OCI-LY1 (cell line): ENCODE measurements at regions not wholly inside any gene's neighbourhood (a gene's known extent, or its start where the extent isn't known, plus 50 kb on each side); places are given as distances from the start of the nearest gene placed in this dataset.

ENCODE experiments used
- H2AFZ ChIP-seq: fragments of 200-600 bp; sonication (generic), shearing (Covaris generic); 2 replicates; pipeline ENCODE4 v1.6.0; 2014; ENCODE audit warnings: antibody characterized with exemption, mild to moderate bottlenecking, low read length
- H3F3A ChIP-seq: fragments of 200-600 bp; sonication (generic), shearing (Covaris generic); 2 replicates; pipeline ENCODE4 v1.6.0; 2014; ENCODE audit warnings: mild to moderate bottlenecking, antibody characterized with exemption, low read length, moderate library complexity; ENCODE audit not compliant: insufficient read depth
- H3K27ac ChIP-seq: fragments of 200-600 bp; sonication (generic); 2 replicates; pipeline ENCODE4 v1.5.1; 2014; ENCODE audit warnings: low read length, mixed run types, mild to moderate bottlenecking, low read depth; ENCODE audit not compliant: poor library complexity, severe bottlenecking
- H3K27me3 ChIP-seq: fragments of 200-600 bp; sonication (generic); 2 replicates; pipeline ENCODE4 v1.6.0; 2014; ENCODE audit warnings: antibody characterized with exemption, mild to moderate bottlenecking, low read length, moderate library complexity; ENCODE audit not compliant: insufficient read depth
- H3K36me3 ChIP-seq: fragments of 200-600 bp; sonication (generic); 2 replicates; pipeline ENCODE4 v1.6.1; 2014; ENCODE audit warnings: mild to moderate bottlenecking, antibody characterized with exemption, low read length, moderate library complexity, mixed read lengths; ENCODE audit not compliant: insufficient read depth
- H3K4me1 ChIP-seq: fragments of 200-600 bp; sonication (generic); 2 replicates; pipeline ENCODE4 v1.5.1; 2014; ENCODE audit warnings: mild to moderate bottlenecking, low read length, moderate library complexity; ENCODE audit not compliant: insufficient read depth, severe bottlenecking
- H3K4me2 ChIP-seq: fragments of 200-600 bp; sonication (generic), shearing (Covaris generic); 2 replicates; pipeline ENCODE4 v1.6.1; 2014; ENCODE audit warnings: low read length
- H3K4me3 ChIP-seq: fragments of 200-600 bp; sonication (generic); 2 replicates; pipeline ENCODE4 v1.5.1; 2014; ENCODE audit warnings: low read length, low read depth, mild to moderate bottlenecking, mixed read lengths; ENCODE audit not compliant: poor library complexity, severe bottlenecking
- H3K79me2 ChIP-seq: fragments of 200-600 bp; shearing (Covaris generic); 2 replicates; pipeline ENCODE4 v1.6.1; 2016; ENCODE audit warnings: mixed run types, low read length, mixed read lengths; ENCODE audit not compliant: insufficient read depth
- H3K9ac ChIP-seq: fragments of 200-600 bp; sonication (generic), shearing (Covaris generic); 2 replicates; pipeline ENCODE4 v1.6.1; 2014; ENCODE audit warnings: mild to moderate bottlenecking, low read length, mixed read lengths
- H3K9me2 ChIP-seq: fragments of 200-600 bp; sonication (generic), shearing (Covaris generic); 2 replicates; pipeline ENCODE4 v1.6.1; 2014; ENCODE audit warnings: low read depth, mild to moderate bottlenecking, low read length, mixed read lengths
- H3K9me3 ChIP-seq: fragments of 200-600 bp; shearing (Covaris generic); 2 replicates; pipeline ENCODE4 v1.6.1; 2014; ENCODE audit warnings: low read length, mixed read lengths
- H4K20me1 ChIP-seq: fragments of 200-600 bp; sonication (generic), shearing (Covaris generic); 2 replicates; pipeline ENCODE4 v1.6.0; 2016; ENCODE audit warnings: mild to moderate bottlenecking, low read length; ENCODE audit not compliant: insufficient read depth
- CTCF ChIP-seq: fragments of 200-600 bp; sonication (generic), shearing (Covaris generic); IDR thresholded peaks from 2 replicates; pipeline ENCODE4 v1.5.1; 2017; ENCODE audit warnings: mild to moderate bottlenecking, antibody characterized with exemption, low read length, moderate library complexity, mixed read lengths
- EZH2 ChIP-seq: fragments of 200-600 bp; sonication (generic), shearing (Covaris generic); IDR thresholded peaks from 2 replicates; pipeline ENCODE4 v1.8.0; 2017; ENCODE audit warnings: borderline replicate concordance, mixed run types, mild to moderate bottlenecking, antibody characterized with exemption, low read length, moderate library complexity, mixed read lengths

- Histone ChIP-seq H3K4me2 (no peak overlapping the region), H2AFZ (no peak overlapping the region), H3K4me1 (no peaks in the 10 kb centered on the region)
Measured at GRCh38 chr3:72233571-72233970, 448.6 kb upstream of the PROK2 start.

GRCh38 chr3:72232777-72233176 lies 447.8 kb upstream of the PROK2 start:
- H3K9ac ChIP-seq, result no peak overlapping the region
- H3K4me3 ChIP-seq, result no peak overlapping the region
- no peaks in the 10 kb centered on the region for H3K36me3 ChIP-seq
- H4K20me1 ChIP-seq, result no peaks in the 10 kb centered on the region
- no peaks in the 10 kb centered on the region for H3K4me1 ChIP-seq
- no peaks in the 10 kb centered on the region for H3K9me2 ChIP-seq
- no peaks in the 10 kb centered on the region for H3K9me3 ChIP-seq
- no peak overlapping the region for H3K4me2 ChIP-seq
- H3F3A ChIP-seq, result no peaks in the 10 kb centered on the region
- H3K79me2 ChIP-seq, result no peaks in the 10 kb centered on the region
- no peak overlapping the region for H2AFZ ChIP-seq
- no peak for TF ChIP-seq EZH2
- peak; percentile 19; the same call in 1 of the 2 replicates for TF ChIP-seq CTCF
- no peaks in the 10 kb centered on the region; the same call in none of the 2 replicates for H3K27me3 ChIP-seq
- H3K27ac ChIP-seq, result no peak overlapping the region

More at GRCh38 chr3:72233571-72233970, 448.6 kb upstream of the PROK2 start:
- Histone ChIP-seq H4K20me1 (no peaks in the 10 kb centered on the region), H3K9me2 (no peaks in the 10 kb centered on the region), H3K9ac (no peak overlapping the region), H3K27me3 (no peaks in the 10 kb centered on the region; the same call in none of the 2 replicates), H3K27ac (no peak overlapping the region), H3K9me3 (no peaks in the 10 kb centered on the region), H3K36me3 (no peaks in the 10 kb centered on the region), H3K79me2 (no peaks in the 10 kb centered on the region), H3K4me3 (no peak overlapping the region), H3F3A (no peaks in the 10 kb centered on the region)
- TF ChIP-seq EZH2 (no peak), CTCF (no peak)

- Histone ChIP-seq H2AFZ (no peak overlapping the region), H3K9ac (no peak overlapping the region), H3K9me2 (no peaks in the 10 kb centered on the region), H3K27ac (no peak overlapping the region), H3K9me3 (no peaks in the 10 kb centered on the region), H3F3A (no peaks in the 10 kb centered on the region), H4K20me1 (no peaks in the 10 kb centered on the region), H3K4me2 (no peak overlapping the region), H3K36me3 (no peaks in the 10 kb centered on the region), H3K4me3 (no peak overlapping the region), H3K79me2 (no peaks in the 10 kb centered on the region), H3K4me1 (no peaks in the 10 kb centered on the region), H3K27me3 (no peaks in the 10 kb centered on the region; the same call in none of the 2 replicates)
- TF ChIP-seq CTCF (no peak), EZH2 (no peak)
Measured at GRCh38 chr3:72232331-72232730, 447.4 kb upstream of the PROK2 start.
